ENCODE measurements at regions not wholly inside any gene's neighbourhood (a gene's known extent, or its start where the extent isn't known, plus 50 kb on each side); places are given as distances from the start of the nearest gene placed in this dataset.
"Not testable (repeated sequence)": the region's sequence is repeated elsewhere in the genome, so short reads cannot be mapped to it uniquely, and the experiment has no call there.

GRCh38 chrX:118221733-118222132, 105.1 kb upstream of the KLHL13 start:
- Histone ChIP-seq H3K36me3 (replicated peaks; ENCODE audit: control insufficient read depth, insufficient read depth, low read length) (no peaks in the 10 kb centered on the region), H3K27me3 (ENCODE audit: control insufficient read depth, insufficient read depth, low read length) (no peaks in the 10 kb centered on the region), H3K4me3 (ENCODE audit: insufficient read depth, low read depth, low read length) (no peak overlapping the region)
- no peak for DNase-seq

GRCh38 chrX:118222421-118222820, 105.8 kb upstream of the KLHL13 start:
- Histone ChIP-seq H3K36me3 (replicated peaks; ENCODE audit: control insufficient read depth, insufficient read depth, low read length) (no peaks in the 10 kb centered on the region), H3K27me3 (ENCODE audit: control insufficient read depth, insufficient read depth, low read length) (no peaks in the 10 kb centered on the region), H3K4me3 (ENCODE audit: insufficient read depth, low read depth, low read length) (no peak overlapping the region)
- DNase-seq, result no peak

DNA sequence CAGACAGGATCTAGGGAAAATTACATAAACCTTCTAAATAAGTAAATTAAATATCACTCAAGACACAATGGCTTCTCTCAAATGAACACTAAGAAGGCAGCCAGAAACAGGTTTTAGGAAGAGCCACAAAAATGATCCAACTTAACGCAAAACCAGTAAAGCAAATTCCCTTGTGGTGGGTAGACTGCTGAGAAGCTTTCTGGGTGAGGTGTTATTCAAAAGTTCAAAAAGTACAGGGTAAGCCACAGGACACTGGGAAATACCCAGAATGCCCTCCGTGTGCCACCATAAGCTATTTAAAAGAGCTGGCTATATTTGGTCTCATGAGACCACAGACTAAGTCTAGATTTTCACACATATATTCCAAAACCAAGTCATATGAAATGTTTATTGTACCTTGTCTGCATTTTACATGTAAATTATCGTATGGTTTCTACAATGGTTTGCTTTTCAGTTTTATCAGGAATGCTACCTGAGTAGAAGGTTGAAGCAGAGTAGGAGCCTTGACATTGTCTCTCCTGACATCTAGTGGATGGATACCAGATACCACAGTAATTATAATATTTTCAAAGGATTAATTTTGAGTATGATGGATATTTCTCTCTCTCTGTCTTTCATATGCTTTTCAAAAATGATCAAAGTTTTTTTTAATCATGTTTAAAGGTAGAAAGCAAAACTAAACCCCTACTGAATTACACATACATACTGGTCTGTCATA, 109.3 kb upstream of the KLHL13 start:
- Histone ChIP-seq H3K4me3 (ENCODE audit: insufficient read depth, low read depth, low read length) (no peak overlapping the region), H3K36me3 (replicated peaks; ENCODE audit: control insufficient read depth, insufficient read depth, low read length) (no peaks in the 10 kb centered on the region), H3K27me3 (ENCODE audit: control insufficient read depth, insufficient read depth, low read length) (no peaks in the 10 kb centered on the region)
- DNase-seq, result peak; percentile 24

DNA sequence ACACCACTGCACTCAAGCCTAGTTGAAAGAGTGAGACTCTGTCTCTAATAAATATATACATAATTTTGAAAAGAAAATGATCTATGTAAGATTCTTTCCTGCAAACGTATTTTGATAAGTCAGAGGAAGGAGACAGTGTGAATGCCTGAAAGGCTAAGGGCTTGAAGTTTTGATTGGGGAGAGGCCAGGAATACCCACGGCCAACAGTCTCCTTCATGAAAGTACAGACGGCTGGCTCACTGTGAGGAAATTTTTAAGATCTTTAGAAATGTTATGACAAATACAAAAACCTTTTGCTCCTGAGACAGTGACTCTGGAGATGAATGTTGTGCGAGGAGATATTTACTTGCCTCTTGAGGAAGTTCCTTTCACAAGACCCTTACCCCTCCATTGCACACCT, 111.4 kb upstream of the KLHL13 start:
- Histone ChIP-seq H3K27me3 (ENCODE audit: control insufficient read depth, insufficient read depth, low read length) (no peaks in the 10 kb centered on the region), H3K36me3 (replicated peaks; ENCODE audit: control insufficient read depth, insufficient read depth, low read length) (no peaks in the 10 kb centered on the region), H3K4me3 (ENCODE audit: insufficient read depth, low read depth, low read length) (no peak overlapping the region)
- DNase-seq, result no peak

DNA sequence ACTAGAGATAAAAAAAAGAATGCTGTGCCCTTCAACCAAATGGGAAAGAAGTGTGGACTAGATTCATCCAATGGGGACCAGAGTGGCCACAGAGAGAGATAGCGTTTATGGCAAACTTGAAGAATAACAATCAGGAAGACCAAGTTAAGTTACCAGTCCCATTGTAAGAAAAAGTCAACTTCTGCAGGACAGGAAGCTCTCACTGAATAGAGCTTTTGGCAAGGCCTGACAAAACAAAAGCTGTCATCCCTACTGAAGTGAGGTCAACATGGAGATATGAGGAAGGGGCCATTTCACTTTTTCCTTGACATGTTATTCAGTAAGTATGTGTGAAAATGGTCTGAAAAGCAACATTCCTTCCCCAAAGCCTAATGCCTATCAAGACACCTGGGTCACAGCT, 111.8 kb upstream of the KLHL13 start:
- DNase-seq, result no peak
- H3K4me3 ChIP-seq (ENCODE audit: insufficient read depth, low read depth, low read length), result no peak overlapping the region
- H3K36me3 ChIP-seq (replicated peaks; ENCODE audit: control insufficient read depth, insufficient read depth, low read length), result no peaks in the 10 kb centered on the region
- no peaks in the 10 kb centered on the region for H3K27me3 ChIP-seq (ENCODE audit: control insufficient read depth, insufficient read depth, low read length)

- H3K27me3 ChIP-seq (ENCODE audit: control insufficient read depth, insufficient read depth, low read length), result no peaks in the 10 kb centered on the region
- H3K36me3 ChIP-seq (replicated peaks; ENCODE audit: control insufficient read depth, insufficient read depth, low read length), result no peaks in the 10 kb centered on the region
- no peak overlapping the region for H3K4me3 ChIP-seq (ENCODE audit: insufficient read depth, low read depth, low read length)
- no peak for DNase-seq
These were observed 114.4 kb upstream of the WDR44 start for GRCh38 chrX:118231464-118231863.

GRCh38 chrX:118239178-118239870, 106.6 kb upstream of the WDR44 start:
- DNase-seq, result no peak
- H3K4me3 ChIP-seq (ENCODE audit: insufficient read depth, low read depth, low read length), result no peak overlapping the region
- no peaks in the 10 kb centered on the region for H3K27me3 ChIP-seq (ENCODE audit: control insufficient read depth, insufficient read depth, low read length)
- no peaks in the 10 kb centered on the region for H3K36me3 ChIP-seq (replicated peaks; ENCODE audit: control insufficient read depth, insufficient read depth, low read length)

- H3K4me3 ChIP-seq (ENCODE audit: insufficient read depth, low read depth, low read length), result no peak overlapping the region
- no peak for DNase-seq
- H3K27me3 ChIP-seq (ENCODE audit: control insufficient read depth, insufficient read depth, low read length), result no peaks in the 10 kb centered on the region
- H3K36me3 ChIP-seq (replicated peaks; ENCODE audit: control insufficient read depth, insufficient read depth, low read length), result no peaks in the 10 kb centered on the region
These were observed 105.8 kb upstream of the WDR44 start for GRCh38 chrX:118239913-118240698.

DNA sequence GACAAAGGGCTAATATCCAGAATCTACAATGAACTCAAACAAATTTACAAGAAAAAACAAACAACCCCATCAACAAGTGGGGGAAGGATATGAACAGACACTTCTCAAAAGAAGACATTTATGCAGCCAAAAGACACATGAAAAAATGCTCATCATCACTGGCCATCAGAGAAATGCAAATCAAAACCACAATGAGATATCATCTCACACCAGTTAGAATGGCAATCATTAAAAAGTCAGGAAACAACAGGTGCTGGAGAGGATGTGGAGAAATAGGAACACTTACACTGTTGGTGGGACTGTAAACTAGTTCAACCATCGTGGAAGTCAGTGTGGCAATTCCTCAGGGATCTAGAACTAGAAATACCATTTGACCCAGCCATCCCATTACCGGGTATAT, 98.9 kb upstream of the WDR44 start:
- H3K27me3 ChIP-seq (ENCODE audit: control insufficient read depth, insufficient read depth, low read length); DNase-seq; H3K36me3 ChIP-seq (replicated peaks; ENCODE audit: control insufficient read depth, insufficient read depth, low read length); H3K4me3 ChIP-seq (ENCODE audit: insufficient read depth, low read depth, low read length): not testable (repeated sequence)

GRCh38 chrX:118249146-118249545, 96.8 kb upstream of the WDR44 start:
- no peak overlapping the region for H3K4me3 ChIP-seq (ENCODE audit: insufficient read depth, low read depth, low read length)
- H3K36me3 ChIP-seq (replicated peaks; ENCODE audit: control insufficient read depth, insufficient read depth, low read length), result no peaks in the 10 kb centered on the region
- H3K27me3 ChIP-seq (ENCODE audit: control insufficient read depth, insufficient read depth, low read length), result no peaks in the 10 kb centered on the region
- no peak for DNase-seq

DNA sequence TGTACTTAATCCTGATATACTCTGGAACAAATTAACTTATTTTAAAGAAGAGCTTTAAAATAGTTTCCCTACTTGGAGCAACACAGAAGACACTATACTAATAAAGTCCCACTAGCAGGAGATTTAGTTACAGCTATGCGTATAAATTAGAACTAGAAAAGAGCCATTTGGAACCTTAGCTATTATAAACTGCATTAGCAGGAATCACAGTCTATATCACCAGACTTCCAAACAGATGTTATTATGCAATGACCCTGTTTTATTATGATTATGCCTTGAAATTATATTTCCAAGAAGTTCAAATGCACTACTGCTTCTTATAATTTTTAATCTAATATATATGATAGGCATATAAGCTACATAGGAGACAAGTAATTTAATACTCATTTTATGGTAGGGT, 95.5 kb upstream of the WDR44 start:
- H3K27me3 ChIP-seq (ENCODE audit: control insufficient read depth, insufficient read depth, low read length), result no peaks in the 10 kb centered on the region

GRCh38 chrX:118251271-118251670, 94.6 kb upstream of the WDR44 start:
- H3K27me3 ChIP-seq (ENCODE audit: control insufficient read depth, insufficient read depth, low read length), result no peaks in the 10 kb centered on the region
- no peak overlapping the region for H3K4me3 ChIP-seq (ENCODE audit: insufficient read depth, low read depth, low read length)
- H3K36me3 ChIP-seq (replicated peaks; ENCODE audit: control insufficient read depth, insufficient read depth, low read length), result no peaks in the 10 kb centered on the region
- no peak for DNase-seq

More for the DNA sequence above, 95.5 kb upstream of the WDR44 start:
- Histone ChIP-seq H3K36me3 (replicated peaks; ENCODE audit: control insufficient read depth, insufficient read depth, low read length) (no peaks in the 10 kb centered on the region), H3K4me3 (ENCODE audit: insufficient read depth, low read depth, low read length) (no peak overlapping the region)
- DNase-seq, result no peak

DNA sequence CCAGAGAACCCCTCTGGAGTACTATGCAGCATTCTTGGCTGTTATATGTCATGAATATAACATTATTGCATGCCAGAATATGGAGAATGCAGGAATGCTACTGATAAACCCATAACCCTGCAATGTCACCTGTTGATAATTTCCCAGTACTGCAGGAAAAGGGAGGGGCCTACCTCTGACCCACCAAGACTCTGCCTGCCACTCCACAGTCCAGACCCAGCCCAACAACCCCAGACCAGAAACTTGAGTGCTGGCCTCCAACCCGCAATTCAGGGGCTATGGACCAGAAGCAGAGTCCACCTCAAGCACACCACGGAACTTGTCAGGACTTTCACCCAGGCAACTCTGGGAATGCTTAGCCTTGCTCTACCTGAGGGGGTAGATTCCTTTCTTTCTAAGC, 92.9 kb upstream of the WDR44 start:
- H3K4me3 ChIP-seq (ENCODE audit: insufficient read depth, low read depth, low read length), result no peak overlapping the region
- no peaks in the 10 kb centered on the region for H3K36me3 ChIP-seq (replicated peaks; ENCODE audit: control insufficient read depth, insufficient read depth, low read length)
- no peaks in the 10 kb centered on the region for H3K27me3 ChIP-seq (ENCODE audit: control insufficient read depth, insufficient read depth, low read length)
- no peak for DNase-seq

DNA sequence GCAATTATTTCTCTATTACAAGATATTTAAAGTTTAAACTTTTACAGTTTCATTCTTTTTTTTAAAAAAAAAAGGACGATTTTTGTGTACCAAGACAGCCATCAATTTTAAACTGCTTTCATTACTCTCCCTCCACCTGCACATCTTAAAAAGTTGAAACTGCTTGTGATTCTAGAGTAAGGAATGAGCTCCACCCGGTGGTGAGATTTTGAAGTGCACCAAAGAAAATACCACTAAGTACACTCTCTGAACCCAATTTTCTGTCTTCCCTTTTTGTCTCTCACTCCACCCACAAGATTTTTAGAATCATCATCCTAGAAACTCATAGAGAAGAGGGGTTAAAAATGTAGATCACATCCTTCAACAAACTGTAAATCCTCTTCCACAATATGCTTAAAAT, 91.3 kb upstream of the WDR44 start:
- Histone ChIP-seq H3K4me3 (ENCODE audit: insufficient read depth, low read depth, low read length) (no peak overlapping the region), H3K36me3 (replicated peaks; ENCODE audit: control insufficient read depth, insufficient read depth, low read length) (no peaks in the 10 kb centered on the region), H3K27me3 (ENCODE audit: control insufficient read depth, insufficient read depth, low read length) (no peaks in the 10 kb centered on the region)
- DNase-seq, result peak; percentile 54

DNA sequence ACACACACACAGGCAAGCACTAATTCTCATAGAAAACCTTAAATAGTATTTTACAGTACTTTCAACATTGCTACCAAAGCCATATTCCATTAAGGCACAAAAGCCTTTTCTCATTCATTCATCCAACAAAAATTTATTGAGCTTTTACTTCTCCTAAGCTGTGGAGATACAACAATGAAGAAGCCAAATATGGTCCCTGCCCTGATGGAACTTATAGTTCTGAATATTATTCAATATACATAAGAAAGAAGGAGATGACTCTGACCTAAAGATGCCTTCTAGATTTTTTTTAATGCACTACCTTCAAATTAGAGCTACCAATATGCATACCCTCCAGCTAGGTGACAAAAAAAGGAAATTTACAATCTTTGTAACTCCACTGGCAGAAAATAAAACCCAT, 90.0 kb upstream of the WDR44 start:
- no peaks in the 10 kb centered on the region for H3K36me3 ChIP-seq (replicated peaks; ENCODE audit: control insufficient read depth, insufficient read depth, low read length)
- no peak overlapping the region for H3K4me3 ChIP-seq (ENCODE audit: insufficient read depth, low read depth, low read length)
- no peak for DNase-seq
- no peaks in the 10 kb centered on the region for H3K27me3 ChIP-seq (ENCODE audit: control insufficient read depth, insufficient read depth, low read length)
